ENCODE measurements at regions not wholly inside any gene's neighbourhood (a gene's known extent, or its start where the extent isn't known, plus 50 kb on each side); places are given as distances from the start of the nearest gene placed in this dataset.

DNA sequence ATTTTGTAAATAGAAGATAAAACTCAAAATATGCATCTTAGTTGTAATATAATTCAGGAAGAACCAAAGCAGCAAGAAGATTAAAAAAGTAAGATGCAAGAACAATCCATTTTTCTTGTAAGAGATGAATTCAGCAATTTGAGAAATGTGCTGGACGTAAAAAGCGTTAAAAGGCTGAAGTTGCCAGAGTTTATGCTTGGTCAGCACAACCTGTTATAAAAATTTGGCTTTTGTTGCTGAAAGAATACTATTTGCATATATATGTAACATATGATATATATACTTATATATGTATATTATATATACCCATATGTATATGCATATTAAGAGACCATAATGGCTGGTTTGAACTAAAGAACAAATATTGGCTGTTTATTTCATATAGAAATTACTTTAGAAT lies 449.6 kb upstream of the FAM241A start:
- H3K4me1 ChIP-seq (ENCODE audit: control insufficient read depth, insufficient read depth, low read length) = no peaks in the 10 kb centered on the region
- H3K27me3 ChIP-seq (ENCODE audit: control insufficient read depth, insufficient read depth, low read length) = no peaks in the 10 kb centered on the region
- no peaks in the 10 kb centered on the region for H3K9me3 ChIP-seq (ENCODE audit: control insufficient read depth, insufficient read depth, low read length)
- no peak overlapping the region for H3K4me3 ChIP-seq (ENCODE audit: low read depth, low read length)
- no peaks in the 10 kb centered on the region for H3K36me3 ChIP-seq (ENCODE audit: control insufficient read depth, insufficient read depth, low read length)
- WGBS (ENCODE audit: insufficient coverage) = no CpG with 5 or more reads among the region's 2 CpGs
- no peak for DNase-seq (ENCODE audit: low read depth in 4 of 6, low spot score in 6 of 6)
- no peak overlapping the region for H3K27ac ChIP-seq (ENCODE audit: low read depth, low read length)

DNA sequence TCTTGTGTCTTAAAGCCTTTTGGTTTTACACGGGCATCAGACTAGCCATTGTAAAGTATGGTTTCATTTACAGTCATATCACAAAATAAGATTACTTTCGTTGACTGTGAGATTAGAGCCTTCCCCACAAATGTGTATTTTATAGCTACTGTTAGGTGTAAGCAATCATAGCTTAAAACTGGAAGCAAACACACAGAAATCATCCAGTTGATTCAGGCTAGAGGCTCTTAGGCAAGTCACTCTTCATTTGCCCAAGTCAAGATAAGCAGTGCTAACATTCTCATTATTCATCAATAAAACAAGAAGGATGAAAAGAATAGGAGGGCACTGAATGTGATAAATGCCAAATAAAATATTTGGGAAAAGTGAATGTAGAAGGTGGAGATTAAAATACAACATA lies 448.7 kb upstream of the FAM241A start:
- DNase-seq (ENCODE audit: low read depth in 4 of 6, low spot score in 6 of 6) = no peak
- H3K36me3 ChIP-seq (ENCODE audit: control insufficient read depth, insufficient read depth, low read length) = no peaks in the 10 kb centered on the region
- H3K9me3 ChIP-seq (ENCODE audit: control insufficient read depth, insufficient read depth, low read length) = no peaks in the 10 kb centered on the region
- H3K27ac ChIP-seq (ENCODE audit: low read depth, low read length) = no peak overlapping the region
- H3K4me1 ChIP-seq (ENCODE audit: control insufficient read depth, insufficient read depth, low read length) = no peaks in the 10 kb centered on the region
- WGBS (ENCODE audit: insufficient coverage) = no CpG with 5 or more reads among the region's 2 CpGs
- no peaks in the 10 kb centered on the region for H3K27me3 ChIP-seq (ENCODE audit: control insufficient read depth, insufficient read depth, low read length)
- no peak overlapping the region for H3K4me3 ChIP-seq (ENCODE audit: low read depth, low read length)

- H3K27ac ChIP-seq (ENCODE audit: low read depth, low read length) = no peak overlapping the region
- H3K27me3 ChIP-seq (ENCODE audit: control insufficient read depth, insufficient read depth, low read length) = no peaks in the 10 kb centered on the region
- H3K36me3 ChIP-seq (ENCODE audit: control insufficient read depth, insufficient read depth, low read length) = no peaks in the 10 kb centered on the region
- no peaks in the 10 kb centered on the region for H3K9me3 ChIP-seq (ENCODE audit: control insufficient read depth, insufficient read depth, low read length)
- H3K4me1 ChIP-seq (ENCODE audit: control insufficient read depth, insufficient read depth, low read length) = no peaks in the 10 kb centered on the region
- H3K4me3 ChIP-seq (ENCODE audit: low read depth, low read length) = no peak overlapping the region
- WGBS (ENCODE audit: insufficient coverage) = no CpG with 5 or more reads among the region's 2 CpGs
- DNase-seq (ENCODE audit: low read depth in 4 of 6, low spot score in 6 of 6) = no peak
Observed at GRCh38 chr4:111697176-111697942, 447.9 kb upstream of the FAM241A start.

DNA sequence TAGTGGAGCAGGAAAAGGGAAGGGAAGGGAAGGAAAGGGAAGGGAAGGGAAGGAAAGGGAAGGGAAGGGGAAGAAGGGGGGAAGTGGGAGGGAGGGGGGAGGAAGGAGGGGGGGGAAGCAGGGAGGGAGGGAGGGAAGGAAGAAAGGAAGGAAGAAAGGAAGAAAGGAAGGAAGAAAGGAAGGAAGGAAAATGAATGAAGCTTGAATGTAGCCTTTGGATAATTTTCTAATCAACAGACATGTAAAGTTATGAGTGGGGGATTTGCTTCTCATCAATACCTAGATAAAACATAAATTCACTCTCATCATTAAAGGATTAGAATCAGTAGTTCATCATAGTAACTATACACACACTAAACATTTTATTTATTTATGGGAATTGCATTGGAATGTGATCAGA lies 446.9 kb upstream of the FAM241A start:
- H3K27me3 ChIP-seq (ENCODE audit: control insufficient read depth, insufficient read depth, low read length) = no peaks in the 10 kb centered on the region
- DNase-seq (ENCODE audit: low read depth in 4 of 6, low spot score in 6 of 6) = no peak
- H3K27ac ChIP-seq (ENCODE audit: low read depth, low read length) = no peak overlapping the region
- H3K4me3 ChIP-seq (ENCODE audit: low read depth, low read length) = no peak overlapping the region
- H3K9me3 ChIP-seq (ENCODE audit: control insufficient read depth, insufficient read depth, low read length) = no peaks in the 10 kb centered on the region
- no peaks in the 10 kb centered on the region for H3K4me1 ChIP-seq (ENCODE audit: control insufficient read depth, insufficient read depth, low read length)
- no peaks in the 10 kb centered on the region for H3K36me3 ChIP-seq (ENCODE audit: control insufficient read depth, insufficient read depth, low read length)

DNA sequence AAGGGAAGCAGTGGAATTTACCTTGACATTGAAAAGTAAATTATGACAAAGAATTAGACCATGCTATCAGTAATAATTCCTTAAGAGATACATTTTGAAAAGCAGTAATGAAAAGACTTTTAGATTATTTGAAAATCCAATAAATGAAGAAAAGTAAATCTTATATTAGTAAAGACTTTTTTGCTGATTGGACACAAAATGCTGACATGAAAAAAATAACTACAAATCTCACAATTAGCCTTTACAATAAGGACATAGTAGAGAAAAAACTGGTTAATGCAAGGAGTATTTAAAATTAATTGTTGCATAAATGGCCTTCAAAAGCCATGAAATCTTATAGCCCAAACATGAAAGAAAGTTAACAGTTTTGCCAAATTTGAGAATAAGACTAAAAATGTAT lies 446.1 kb upstream of the FAM241A start:
- Histone ChIP-seq H3K36me3 (ENCODE audit: control insufficient read depth, insufficient read depth, low read length) (no peaks in the 10 kb centered on the region), H3K27me3 (ENCODE audit: control insufficient read depth, insufficient read depth, low read length) (no peaks in the 10 kb centered on the region), H3K4me1 (ENCODE audit: control insufficient read depth, insufficient read depth, low read length) (no peaks in the 10 kb centered on the region), H3K27ac (ENCODE audit: low read depth, low read length) (no peak overlapping the region), H3K4me3 (ENCODE audit: low read depth, low read length) (no peak overlapping the region), H3K9me3 (ENCODE audit: control insufficient read depth, insufficient read depth, low read length) (no peaks in the 10 kb centered on the region)
- DNase-seq (ENCODE audit: low read depth in 4 of 6, low spot score in 6 of 6) = no peak

- no peak overlapping the region for H3K27ac ChIP-seq (ENCODE audit: low read depth, low read length)
- 100% methylated on average over 2 of the region's 3 CpGs for whole genome bisulfite sequencing (ENCODE audit: insufficient coverage)
- H3K27me3 ChIP-seq (ENCODE audit: control insufficient read depth, insufficient read depth, low read length) = no peaks in the 10 kb centered on the region
- no peaks in the 10 kb centered on the region for H3K36me3 ChIP-seq (ENCODE audit: control insufficient read depth, insufficient read depth, low read length)
- no peak for DNase-seq (ENCODE audit: low read depth in 4 of 6, low spot score in 6 of 6)
- no peaks in the 10 kb centered on the region for H3K4me1 ChIP-seq (ENCODE audit: control insufficient read depth, insufficient read depth, low read length)
- no peak overlapping the region for H3K4me3 ChIP-seq (ENCODE audit: low read depth, low read length)
- no peaks in the 10 kb centered on the region for H3K9me3 ChIP-seq (ENCODE audit: control insufficient read depth, insufficient read depth, low read length)
Observed at GRCh38 chr4:111701102-111701501, 444.2 kb upstream of the FAM241A start.

- no peaks in the 10 kb centered on the region for H3K4me1 ChIP-seq (ENCODE audit: control insufficient read depth, insufficient read depth, low read length)
- no peaks in the 10 kb centered on the region for H3K36me3 ChIP-seq (ENCODE audit: control insufficient read depth, insufficient read depth, low read length)
- DNase-seq (ENCODE audit: low read depth in 4 of 6, low spot score in 6 of 6) = no peak
- no peak overlapping the region for H3K4me3 ChIP-seq (ENCODE audit: low read depth, low read length)
- H3K9me3 ChIP-seq (ENCODE audit: control insufficient read depth, insufficient read depth, low read length) = no peaks in the 10 kb centered on the region
- no peaks in the 10 kb centered on the region for H3K27me3 ChIP-seq (ENCODE audit: control insufficient read depth, insufficient read depth, low read length)
- no peak overlapping the region for H3K27ac ChIP-seq (ENCODE audit: low read depth, low read length)
Observed at GRCh38 chr4:111707491-111707890, 437.8 kb upstream of the FAM241A start.

DNA sequence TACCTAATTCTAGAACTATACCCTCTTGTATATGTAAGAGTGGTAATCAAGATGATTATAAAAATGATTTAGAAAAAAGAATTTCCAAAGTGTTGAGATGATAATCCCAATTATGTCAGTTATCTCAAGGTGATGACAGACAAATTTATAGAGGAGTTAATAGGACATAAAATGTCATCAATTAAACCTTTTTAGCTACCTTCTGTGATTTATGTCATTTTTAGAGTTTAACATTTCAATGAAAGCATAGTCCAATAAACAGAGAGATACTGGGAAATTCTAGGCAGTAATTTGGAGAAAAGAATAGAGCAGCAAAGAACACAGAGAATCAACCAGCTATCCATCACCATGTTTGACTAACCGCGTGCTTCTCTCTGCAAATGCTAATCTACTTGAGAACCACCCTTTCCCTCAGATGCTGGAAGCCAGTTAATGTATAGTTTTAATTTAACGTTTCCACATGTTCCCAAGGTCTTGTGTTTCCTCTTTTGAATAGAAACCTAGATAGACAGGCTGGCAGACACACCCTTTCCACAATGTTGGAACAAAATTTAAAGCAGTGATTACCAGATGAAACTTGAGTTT lies 433.1 kb upstream of the FAM241A start:
- no CpG with 5 or more reads among the region's 3 CpGs for WGBS (ENCODE audit: insufficient coverage)
- Histone ChIP-seq H3K36me3 (ENCODE audit: control insufficient read depth, insufficient read depth, low read length) (no peaks in the 10 kb centered on the region), H3K9me3 (ENCODE audit: control insufficient read depth, insufficient read depth, low read length) (no peaks in the 10 kb centered on the region), H3K4me3 (ENCODE audit: low read depth, low read length) (no peak overlapping the region), H3K27ac (ENCODE audit: low read depth, low read length) (no peak overlapping the region), H3K4me1 (ENCODE audit: control insufficient read depth, insufficient read depth, low read length) (no peaks in the 10 kb centered on the region), H3K27me3 (ENCODE audit: control insufficient read depth, insufficient read depth, low read length) (no peaks in the 10 kb centered on the region)
- no peak for DNase-seq (ENCODE audit: low read depth in 4 of 6, low spot score in 6 of 6)

- no peak for DNase-seq (ENCODE audit: low read depth in 4 of 6, low spot score in 6 of 6)
- no CpG with 5 or more reads among the region's 3 CpGs for WGBS (ENCODE audit: insufficient coverage)
- no peaks in the 10 kb centered on the region for H3K36me3 ChIP-seq (ENCODE audit: control insufficient read depth, insufficient read depth, low read length)
- H3K27ac ChIP-seq (ENCODE audit: low read depth, low read length) = no peak overlapping the region
- no peaks in the 10 kb centered on the region for H3K27me3 ChIP-seq (ENCODE audit: control insufficient read depth, insufficient read depth, low read length)
- H3K4me1 ChIP-seq (ENCODE audit: control insufficient read depth, insufficient read depth, low read length) = no peaks in the 10 kb centered on the region
- H3K4me3 ChIP-seq (ENCODE audit: low read depth, low read length) = no peak overlapping the region
- H3K9me3 ChIP-seq (ENCODE audit: control insufficient read depth, insufficient read depth, low read length) = no peaks in the 10 kb centered on the region
Observed at GRCh38 chr4:111713276-111713675, 432.0 kb upstream of the FAM241A start.

GRCh38 chr4:111717921-111718320 lies 427.3 kb upstream of the FAM241A start:
- Histone ChIP-seq H3K27ac (ENCODE audit: low read depth, low read length) (no peak overlapping the region), H3K4me3 (ENCODE audit: low read depth, low read length) (no peak overlapping the region), H3K27me3 (ENCODE audit: control insufficient read depth, insufficient read depth, low read length) (no peaks in the 10 kb centered on the region), H3K9me3 (ENCODE audit: control insufficient read depth, insufficient read depth, low read length) (no peaks in the 10 kb centered on the region), H3K4me1 (ENCODE audit: control insufficient read depth, insufficient read depth, low read length) (no peaks in the 10 kb centered on the region), H3K36me3 (ENCODE audit: control insufficient read depth, insufficient read depth, low read length) (no peaks in the 10 kb centered on the region)
- peak in 4 of 6 donors; percentile 3 to 66 (median 35) for DNase-seq (ENCODE audit: low read depth in 4 of 6, low spot score in 6 of 6)
- WGBS (ENCODE audit: insufficient coverage) = no CpG with 5 or more reads among the region's 1 CpG
